Spleen (tissue), 11 donors: ENCODE measurements at regions not wholly inside any gene's neighbourhood (a gene's known extent, or its start where the extent isn't known, plus 50 kb on each side); places are given as distances from the start of the nearest gene placed in this dataset.

ENCODE experiments used
- DNase-seq: peaks from one replicate; pipeline ENCODE4 v3.0.0-alpha.2; 2020
- H3K27ac ChIP-seq, 8 donors: fragments of 200-600 bp; sonication (generic) in 7 of 8; 1 replicate in 4 of 8; 2 replicates in 4 of 8; pipeline versions ENCODE4 v1.5.0 to v1.8.0; 2016 to 2021; ENCODE audit warnings: inconsistent platforms in 4 of 8, mild to moderate bottlenecking in 4 of 8, moderate library complexity in 1 of 8
- H3K27me3 ChIP-seq, 7 donors: fragments of 200-600 bp; sonication (generic) in 6 of 7; replicated peaks in 1 of 7; 1 replicate in 4 of 7; 2 replicates in 3 of 7; pipeline versions ENCODE4 v1.5.0 to v1.8.0; 2016 to 2021; ENCODE audit warnings: inconsistent platforms in 3 of 7, mild to moderate bottlenecking in 1 of 7
- H3K36me3 ChIP-seq, 6 donors: fragments of 200-600 bp; sonication (generic) in 5 of 6; 1 replicate in 4 of 6; 2 replicates in 2 of 6; pipeline versions ENCODE4 v1.5.0 to v1.8.0; 2016 to 2021; ENCODE audit warnings: inconsistent platforms in 2 of 6
- H3K4me1 ChIP-seq, 6 donors: fragments of 200-600 bp; sonication (generic) in 5 of 6; 1 replicate in 3 of 6; 2 replicates in 3 of 6; pipeline versions ENCODE4 v1.5.0 to v1.8.0; 2016 to 2021; ENCODE audit warnings: inconsistent platforms in 3 of 6
- H3K4me3 ChIP-seq, 8 donors: fragments of 200-600 bp; sonication (generic) in 7 of 8; 1 replicate in 4 of 8; 2 replicates in 4 of 8; pipeline versions ENCODE4 v1.5.0 to v1.8.0; 2016 to 2021; ENCODE audit warnings: inconsistent platforms in 4 of 8, mild to moderate bottlenecking in 4 of 8, moderate library complexity in 2 of 8
- H3K9me3 ChIP-seq, 8 donors: fragments of 200-600 bp; sonication (generic) in 7 of 8; 1 replicate in 4 of 8; 2 replicates in 4 of 8; pipeline versions ENCODE4 v1.5.0 to v1.8.0; 2016 to 2021; ENCODE audit warnings: inconsistent platforms in 4 of 8
- CTCF ChIP-seq, 11 experiments: fragments of 200-600 bp in 7 of 11; fragments of 450-650 bp in 4 of 11; sonication (generic) in 4 of 11; IDR thresholded peaks in 8 of 11; conservative IDR thresholded peaks in 3 of 11; 1 replicate in 7 of 11; 2 replicates in 4 of 11; pipeline versions ENCODE4 v1.4.0 to v1.8.0; 2016 to 2021; ENCODE audit warnings: antibody characterized with exemption in 11 of 11, inconsistent platforms in 4 of 11, mild to moderate bottlenecking in 1 of 11
- POLR2A ChIP-seq, 3 donors: fragments of 450-650 bp; IDR thresholded peaks; one replicate each; pipeline ENCODE4 v1.5.1; 2017; ENCODE audit warnings: antibody characterized with exemption in 3 of 3, mild to moderate bottlenecking in 1 of 3
- POLR2AphosphoS5 ChIP-seq, 3 donors: sonication (generic); formaldehyde crosslinking; IDR thresholded peaks; one replicate each; pipeline ENCODE4 v1.5.1; 2017; ENCODE audit warnings: antibody characterized with exemption in 3 of 3
- WGBS, 5 donors: extraction: QIAGEN DNeasy Blood & Tissue Kit in 3 of 5; methylation state at CpG; one replicate each; pipeline versions ENCODE4 v1.1.5 to v1.1.7; 2013 to 2018; 5-methylcytosine and 5-hydroxymethylcytosine counted together
- intact Hi-C: fragments of 100-400 bp; cut with DNase I; formaldehyde crosslinking; loops from one replicate; pipeline ENCODE4 v1.15.0; 2023; ENCODE audit warnings: low total_unique reads
- donor health status: healthy with polysubstance abuse.
- donor health status: DM: no; HTN: no; CAD: no; lungs with moderate emphysema.
- donor health status: DM: no; HTN: no; CAD: no.
- donor health status: Bipolar disorder and iron deficiency.
- donor health status: healthy.
- donor health status: DM: no; HTN: no; CAD: no.
- donor health status: DM: yes; HTN: yes; CAD: no.

GRCh38 chr1:199155166-199156019, 516.6 kb downstream of the PTPRC start:
- H3K4me1 ChIP-seq, result peaks cover 0 to 11% (median 3%) of the 10 kb centered on the region in 6 donors
- no peaks in the 10 kb centered on the region for H3K36me3 ChIP-seq
- TF ChIP-seq POLR2AphosphoS5 (IDR thresholded peaks at IDR 0.05), result no peak
- no peak for TF ChIP-seq CTCF (IDR thresholded peaks at IDR 0.05 in 8 of 11, conservative IDR thresholded peaks at IDR 0.05 in 3 of 11)
- no peak for TF ChIP-seq POLR2A (IDR thresholded peaks at IDR 0.05)
- no peak overlapping the region for H3K27ac ChIP-seq
- no peak overlapping the region for H3K4me3 ChIP-seq
- H3K9me3 ChIP-seq, result no peaks in the 10 kb centered on the region
- 88 to 96% (median 91%) methylated on average over 3 of the region's 3 CpGs for WGBS, 5 donors
- no peak for DNase-seq
- intact Hi-C loops, result no loop called here
- H3K27me3 ChIP-seq, result peaks cover 0 to 13% (median 0%) of the 10 kb centered on the region in 7 donors

- TF ChIP-seq POLR2AphosphoS5 (IDR thresholded peaks at IDR 0.05) (no peak), CTCF (IDR thresholded peaks at IDR 0.05 in 8 of 11, conservative IDR thresholded peaks at IDR 0.05 in 3 of 11) (no peak), POLR2A (IDR thresholded peaks at IDR 0.05) (no peak)
- no peak for DNase-seq
- H3K36me3 ChIP-seq, result no peaks in the 10 kb centered on the region
- no peak overlapping the region for H3K4me3 ChIP-seq
- H3K9me3 ChIP-seq, result no peaks in the 10 kb centered on the region
- intact Hi-C loops, result no loop called here
- peaks cover 0 to 11% (median 0%) of the 10 kb centered on the region in 6 donors for H3K4me1 ChIP-seq
- H3K27ac ChIP-seq, result no peak overlapping the region
- H3K27me3 ChIP-seq, result peaks cover 0 to 4% (median 0%) of the 10 kb centered on the region in 7 donors
Observed at GRCh38 chr1:199157494-199157893, 518.7 kb downstream of the PTPRC start.

- TF ChIP-seq POLR2AphosphoS5 (IDR thresholded peaks at IDR 0.05) (no peak), CTCF (IDR thresholded peaks at IDR 0.05 in 8 of 11, conservative IDR thresholded peaks at IDR 0.05 in 3 of 11) (no peak), POLR2A (IDR thresholded peaks at IDR 0.05) (no peak)
- DNase-seq, result no peak
- H3K4me3 ChIP-seq, result no peak overlapping the region
- 80 to 91% (median 85%) methylated on average over 1 of the region's 1 CpG for WGBS, 5 donors
- H3K4me1 ChIP-seq, result peaks cover 0 to 16% (median 0%) of the 10 kb centered on the region in 6 donors
- no peaks in the 10 kb centered on the region for H3K36me3 ChIP-seq
- no peak overlapping the region for H3K27ac ChIP-seq
- H3K27me3 ChIP-seq, result no peaks in the 10 kb centered on the region
- no peaks in the 10 kb centered on the region for H3K9me3 ChIP-seq
- intact Hi-C loops, result no loop called here
Observed at GRCh38 chr1:199160521-199161318, 521.9 kb downstream of the PTPRC start.

- no peak overlapping the region for H3K27ac ChIP-seq
- H3K36me3 ChIP-seq, result no peaks in the 10 kb centered on the region
- H3K4me3 ChIP-seq, result no peak overlapping the region
- H3K9me3 ChIP-seq, result no peaks in the 10 kb centered on the region
- H3K4me1 ChIP-seq, result peaks cover 0 to 16% (median 0%) of the 10 kb centered on the region in 6 donors
- TF ChIP-seq CTCF (IDR thresholded peaks at IDR 0.05 in 8 of 11, conservative IDR thresholded peaks at IDR 0.05 in 3 of 11) (no peak), POLR2AphosphoS5 (IDR thresholded peaks at IDR 0.05) (no peak), POLR2A (IDR thresholded peaks at IDR 0.05) (no peak)
- H3K27me3 ChIP-seq, result no peaks in the 10 kb centered on the region
- no peak for DNase-seq
- intact Hi-C loops, result no loop called here
Observed at GRCh38 chr1:199161319-199161680, 522.5 kb downstream of the PTPRC start.
